Loucy (cell line): ENCODE measurements at regions not wholly inside any gene's neighbourhood (a gene's known extent, or its start where the extent isn't known, plus 50 kb on each side); places are given as distances from the start of the nearest gene placed in this dataset.

Experiments used
- H2AFZ ChIP-seq: fragments of 200-600 bp; sonication (generic); 2 replicates; pipeline ENCODE4 v1.6.0; 2016; ENCODE audit warnings: antibody characterized with exemption, mild to moderate bottlenecking, low read length, moderate library complexity
- H3F3A ChIP-seq: fragments of 200-600 bp; 2 replicates; pipeline ENCODE4 v1.6.0; 2016; ENCODE audit warnings: antibody characterized with exemption, low read depth, mild to moderate bottlenecking
- H3K27me3 ChIP-seq: fragments of 200-600 bp; sonication (generic); 2 replicates; pipeline ENCODE4 v1.6.1; 2014; ENCODE audit warnings: low read length, mild to moderate bottlenecking; ENCODE audit not compliant: insufficient read depth, poor library complexity, severe bottlenecking
- H3K36me3 ChIP-seq: fragments of 200-600 bp; sonication (generic); 2 replicates; pipeline ENCODE4 v1.6.1; 2016; ENCODE audit warnings: low read length; ENCODE audit not compliant: insufficient read depth
- H3K4me1 ChIP-seq: fragments of 200-600 bp; sonication (generic); 2 replicates; pipeline ENCODE4 v1.5.1; 2014; ENCODE audit warnings: low read length, mild to moderate bottlenecking; ENCODE audit not compliant: insufficient read depth, poor library complexity, severe bottlenecking
- H3K4me2 ChIP-seq: fragments of 200-600 bp; sonication (generic); 2 replicates; pipeline ENCODE4 v1.6.0; 2014; ENCODE audit warnings: antibody characterized with exemption, low read length, low read depth, mild to moderate bottlenecking; ENCODE audit not compliant: poor library complexity, severe bottlenecking
- H3K4me3 ChIP-seq: fragments of 200-600 bp; sonication (generic); 2 replicates; pipeline ENCODE4 v1.5.1; 2014; ENCODE audit warnings: low read length, mild to moderate bottlenecking, mixed read lengths; ENCODE audit not compliant: poor library complexity, severe bottlenecking
- H3K79me2 ChIP-seq: fragments of 200-600 bp; sonication (generic); 2 replicates; pipeline ENCODE4 v1.6.1; 2014; ENCODE audit warnings: low read length; ENCODE audit not compliant: insufficient read depth
- H3K9ac ChIP-seq: fragments of 200-600 bp; sonication (generic); 2 replicates; pipeline ENCODE4 v1.6.0; 2014; ENCODE audit warnings: mild to moderate bottlenecking, low read depth, low read length, moderate library complexity; ENCODE audit not compliant: poor library complexity, severe bottlenecking
- H3K9me2 ChIP-seq: fragments of 200-600 bp; sonication (generic); replicated peaks from 2 replicates; pipeline ENCODE4 v1.6.1; 2016; ENCODE audit warnings: low read depth, low read length, mixed read lengths
- H3K9me3 ChIP-seq: fragments of 200-600 bp; sonication (generic); 2 replicates; pipeline ENCODE4 v1.6.1; 2014; ENCODE audit warnings: mild to moderate bottlenecking, antibody characterized with exemption, low read length, low read depth; ENCODE audit not compliant: insufficient read depth
- H4K20me1 ChIP-seq: fragments of 200-600 bp; sonication (generic); 2 replicates; pipeline ENCODE4 v1.6.0; 2014; ENCODE audit warnings: antibody characterized with exemption, low read length, mild to moderate bottlenecking; ENCODE audit not compliant: insufficient read depth, poor library complexity, severe bottlenecking
- EZH2phosphoT487 ChIP-seq: fragments of 200-600 bp; IDR thresholded peaks from 2 replicates; pipeline ENCODE4 v1.6.1; 2018; ENCODE audit warnings: antibody characterized with exemption, mild to moderate bottlenecking, moderate library complexity, borderline replicate concordance
- TF ChIP-seq, protein P1 (sequence below): fragments of 200-600 bp; sonication (generic); conservative IDR thresholded peaks from 2 replicates; pipeline ENCODE4 v1.5.1; 2014; ENCODE audit warnings: mild to moderate bottlenecking, antibody characterized with exemption, low read length

DNA sequence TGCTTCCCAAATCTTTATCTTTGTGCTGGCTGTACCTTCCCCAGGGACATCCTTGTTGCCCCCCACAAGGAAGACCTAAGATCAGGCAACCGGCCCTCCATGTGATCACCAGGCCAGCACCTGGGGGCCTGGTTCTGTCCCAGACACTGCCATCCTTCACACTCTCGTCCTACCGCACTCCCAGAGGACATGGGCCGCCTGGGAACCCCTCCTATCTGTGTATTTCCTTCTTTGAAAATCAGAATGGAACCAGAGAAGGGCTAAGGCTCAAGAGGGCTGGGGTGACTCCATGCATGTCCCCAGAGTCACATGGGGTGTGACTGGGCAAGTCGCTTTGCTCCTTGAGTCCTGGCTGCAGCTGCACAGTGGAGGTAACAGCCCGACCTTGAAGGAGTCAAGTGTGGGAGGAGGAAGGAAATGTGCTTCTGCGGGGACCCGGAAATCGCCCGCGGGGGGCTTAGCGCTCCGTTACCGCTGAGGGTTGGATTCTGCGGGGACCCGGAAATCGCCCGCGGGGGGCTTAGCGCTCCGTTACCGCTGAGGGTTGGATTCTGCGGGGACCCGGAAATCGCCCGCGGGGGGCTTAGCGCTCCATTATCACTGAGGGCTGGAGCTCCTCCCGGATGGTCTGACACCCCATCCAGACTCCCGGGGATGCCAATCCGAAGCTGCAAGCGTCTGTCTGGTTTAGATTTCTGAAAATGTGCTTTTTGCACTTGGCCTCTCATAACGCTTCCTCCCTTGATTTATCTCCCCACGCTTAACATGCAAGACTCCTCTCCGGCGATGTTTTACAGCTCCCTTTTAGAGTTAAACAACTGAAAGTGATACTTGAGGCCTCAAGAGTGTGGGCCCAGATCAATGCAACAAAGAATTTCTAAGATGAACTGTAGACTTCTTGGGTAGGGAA lies 278.9 kb downstream of the NPHP4 start:
- H3K9me2 ChIP-seq = no peaks in the 10 kb centered on the region
- H3K9ac ChIP-seq = no peak overlapping the region
- H3K4me1 ChIP-seq = no peaks in the 10 kb centered on the region
- TF ChIP-seq EZH2phosphoT487 = no peak
- TF ChIP-seq, protein P1, sequence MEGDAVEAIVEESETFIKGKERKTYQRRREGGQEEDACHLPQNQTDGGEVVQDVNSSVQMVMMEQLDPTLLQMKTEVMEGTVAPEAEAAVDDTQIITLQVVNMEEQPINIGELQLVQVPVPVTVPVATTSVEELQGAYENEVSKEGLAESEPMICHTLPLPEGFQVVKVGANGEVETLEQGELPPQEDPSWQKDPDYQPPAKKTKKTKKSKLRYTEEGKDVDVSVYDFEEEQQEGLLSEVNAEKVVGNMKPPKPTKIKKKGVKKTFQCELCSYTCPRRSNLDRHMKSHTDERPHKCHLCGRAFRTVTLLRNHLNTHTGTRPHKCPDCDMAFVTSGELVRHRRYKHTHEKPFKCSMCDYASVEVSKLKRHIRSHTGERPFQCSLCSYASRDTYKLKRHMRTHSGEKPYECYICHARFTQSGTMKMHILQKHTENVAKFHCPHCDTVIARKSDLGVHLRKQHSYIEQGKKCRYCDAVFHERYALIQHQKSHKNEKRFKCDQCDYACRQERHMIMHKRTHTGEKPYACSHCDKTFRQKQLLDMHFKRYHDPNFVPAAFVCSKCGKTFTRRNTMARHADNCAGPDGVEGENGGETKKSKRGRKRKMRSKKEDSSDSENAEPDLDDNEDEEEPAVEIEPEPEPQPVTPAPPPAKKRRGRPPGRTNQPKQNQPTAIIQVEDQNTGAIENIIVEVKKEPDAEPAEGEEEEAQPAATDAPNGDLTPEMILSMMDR = no peak
- H3K4me2 ChIP-seq = no peak overlapping the region
- no peaks in the 10 kb centered on the region for H4K20me1 ChIP-seq
- H3K27me3 ChIP-seq = no peaks in the 10 kb centered on the region
- no peaks in the 10 kb centered on the region for H3F3A ChIP-seq
- no peak overlapping the region for H3K4me3 ChIP-seq
- no peaks in the 10 kb centered on the region for H3K36me3 ChIP-seq
- H3K9me3 ChIP-seq = peaks cover 9% of the 10 kb centered on the region; the same call in 1 of the 2 replicates
- H3K79me2 ChIP-seq = no peaks in the 10 kb centered on the region
- no peak overlapping the region for H2AFZ ChIP-seq

DNA sequence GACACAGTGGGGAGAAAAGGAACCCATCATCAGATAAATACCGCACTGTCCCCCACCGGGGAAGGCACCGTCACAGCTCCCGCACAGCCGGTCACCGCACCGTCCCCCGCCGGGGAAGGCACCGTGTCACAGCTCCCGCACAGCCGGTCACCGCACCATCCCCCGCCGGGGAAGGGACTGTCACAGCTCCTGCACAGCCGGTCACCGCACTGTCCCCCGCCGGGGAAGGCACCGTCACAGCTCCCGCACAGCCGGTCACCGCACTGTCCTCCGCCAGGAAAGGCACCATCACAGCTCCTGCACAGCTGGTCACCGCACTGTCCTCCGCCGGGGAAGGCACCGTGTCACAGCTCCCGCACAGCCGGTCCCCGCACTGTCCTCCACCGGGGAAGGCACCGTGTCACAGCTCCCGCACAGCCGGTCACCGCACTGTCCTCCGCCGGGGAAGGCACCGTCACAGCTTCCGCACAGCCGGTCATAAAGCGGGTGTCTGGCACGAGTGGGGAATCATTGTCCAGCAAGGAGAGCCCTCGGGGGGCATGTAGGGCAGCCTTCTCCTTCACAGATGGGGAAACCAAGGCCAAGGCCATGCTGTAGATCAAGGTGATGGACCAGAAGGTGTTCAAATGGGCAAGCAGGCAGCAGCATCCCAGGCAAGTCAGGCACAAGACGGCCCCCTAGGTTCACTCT lies 280.1 kb downstream of the NPHP4 start:
- no peak overlapping the region for H3K4me2 ChIP-seq
- no peaks in the 10 kb centered on the region for H3K9me2 ChIP-seq
- peaks cover 9% of the 10 kb centered on the region; the same call in 1 of the 2 replicates for H3K9me3 ChIP-seq
- H3K36me3 ChIP-seq = no peaks in the 10 kb centered on the region
- H3K9ac ChIP-seq = no peak overlapping the region
- no peak overlapping the region for H3K4me3 ChIP-seq
- H3K79me2 ChIP-seq = no peaks in the 10 kb centered on the region
- H2AFZ ChIP-seq = no peak overlapping the region
- no peaks in the 10 kb centered on the region for H3K4me1 ChIP-seq
- H3K27me3 ChIP-seq = no peaks in the 10 kb centered on the region
- H4K20me1 ChIP-seq = no peaks in the 10 kb centered on the region
- TF ChIP-seq EZH2phosphoT487 = no peak
- TF ChIP-seq, protein P1 = no peak
- no peaks in the 10 kb centered on the region for H3F3A ChIP-seq

DNA sequence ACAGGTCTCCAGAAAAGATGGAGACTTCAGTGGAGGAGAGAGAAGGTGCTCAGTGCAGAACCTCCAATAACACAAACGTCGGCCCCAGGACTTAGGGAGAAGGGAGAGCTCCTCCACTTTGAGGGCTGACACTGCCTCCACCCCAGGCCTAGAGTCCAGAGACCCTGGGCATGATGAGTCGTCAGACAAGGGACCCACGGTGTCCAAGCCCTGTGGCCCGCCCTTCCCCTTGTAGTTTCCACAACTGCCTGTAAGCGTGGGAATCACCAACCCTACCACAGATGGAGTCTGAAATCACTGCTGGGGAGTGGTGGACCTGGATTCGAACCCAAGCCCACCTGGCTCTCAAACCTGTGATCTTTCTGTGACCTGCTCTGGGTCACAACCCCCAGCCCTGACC lies 281.1 kb downstream of the NPHP4 start:
- Histone ChIP-seq H3K9me2 (no peaks in the 10 kb centered on the region), H4K20me1 (no peaks in the 10 kb centered on the region), H3K79me2 (no peaks in the 10 kb centered on the region), H3K4me3 (no peak overlapping the region), H3K4me1 (no peaks in the 10 kb centered on the region), H3K9me3 (peaks cover 6% of the 10 kb centered on the region; the same call in 1 of the 2 replicates), H3K4me2 (no peak overlapping the region), H3K27me3 (no peaks in the 10 kb centered on the region), H3K9ac (no peak overlapping the region), H2AFZ (no peak overlapping the region), H3F3A (no peaks in the 10 kb centered on the region), H3K36me3 (no peaks in the 10 kb centered on the region)
- TF ChIP-seq, protein P1 = no peak
- TF ChIP-seq EZH2phosphoT487 = no peak
